Keratinocyte (primary cell): ENCODE measurements at regions not wholly inside any gene's neighbourhood (a gene's known extent, or its start where the extent isn't known, plus 50 kb on each side); places are given as distances from the start of the nearest gene placed in this dataset.

ENCODE experiments used
- EZH2 ChIP-seq: IDR thresholded peaks from one replicate; pipeline ENCODE4 v1.6.1; 2012; ENCODE audit warnings: inconsistent platforms, mild to moderate bottlenecking, low read length, moderate library complexity
- TF ChIP-seq, protein P1 (sequence below), 3 experiments: IDR thresholded peaks in 1 of 3; conservative IDR thresholded peaks in 1 of 3; optimal IDR thresholded peaks in 1 of 3; 2 replicates in 2 of 3; 3 replicates in 1 of 3; pipeline versions ENCODE3 to v1.5.1; 2011; ENCODE audit warnings: low read length in 3 of 3, mild to moderate bottlenecking in 3 of 3, moderate library complexity in 2 of 3, control low read depth in 1 of 3, inconsistent platforms in 1 of 3; ENCODE audit not compliant: insufficient read depth in 2 of 3; ENCODE audit errors: extremely low read depth in 1 of 3

GRCh38 chr7:108771853-108772252 lies 202.2 kb downstream of the DNAJB9 start:
- TF ChIP-seq, protein P1, sequence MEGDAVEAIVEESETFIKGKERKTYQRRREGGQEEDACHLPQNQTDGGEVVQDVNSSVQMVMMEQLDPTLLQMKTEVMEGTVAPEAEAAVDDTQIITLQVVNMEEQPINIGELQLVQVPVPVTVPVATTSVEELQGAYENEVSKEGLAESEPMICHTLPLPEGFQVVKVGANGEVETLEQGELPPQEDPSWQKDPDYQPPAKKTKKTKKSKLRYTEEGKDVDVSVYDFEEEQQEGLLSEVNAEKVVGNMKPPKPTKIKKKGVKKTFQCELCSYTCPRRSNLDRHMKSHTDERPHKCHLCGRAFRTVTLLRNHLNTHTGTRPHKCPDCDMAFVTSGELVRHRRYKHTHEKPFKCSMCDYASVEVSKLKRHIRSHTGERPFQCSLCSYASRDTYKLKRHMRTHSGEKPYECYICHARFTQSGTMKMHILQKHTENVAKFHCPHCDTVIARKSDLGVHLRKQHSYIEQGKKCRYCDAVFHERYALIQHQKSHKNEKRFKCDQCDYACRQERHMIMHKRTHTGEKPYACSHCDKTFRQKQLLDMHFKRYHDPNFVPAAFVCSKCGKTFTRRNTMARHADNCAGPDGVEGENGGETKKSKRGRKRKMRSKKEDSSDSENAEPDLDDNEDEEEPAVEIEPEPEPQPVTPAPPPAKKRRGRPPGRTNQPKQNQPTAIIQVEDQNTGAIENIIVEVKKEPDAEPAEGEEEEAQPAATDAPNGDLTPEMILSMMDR (optimal IDR thresholded peaks at IDR 0.05 in 1 of 3, IDR thresholded peaks at IDR 0.05 in 1 of 3, conservative IDR thresholded peaks at IDR 0.05 in 1 of 3; ENCODE audit: extremely low read depth in 1 of 3, insufficient read depth in 2 of 3, low read length in 3 of 3), result no peak
- no peak for TF ChIP-seq EZH2
